H1 (cell line): ENCODE measurements at regions not wholly inside any gene's neighbourhood (a gene's known extent, or its start where the extent isn't known, plus 50 kb on each side); places are given as distances from the start of the nearest gene placed in this dataset.

Experiments
- CHD1 ChIP-seq: IDR thresholded peaks from 2 replicates; pipeline ENCODE4 v1.6.1; 2012; ENCODE audit warnings: low read depth, low read length, improper control_type of control experiment
- CHD2 ChIP-seq: IDR thresholded peaks from 2 replicates; pipeline ENCODE4 v1.6.1; 2012; ENCODE audit warnings: low read length, improper control_type of control experiment
- CTCF ChIP-seq, 3 experiments: IDR thresholded peaks; 1 replicate in 2 of 3; 2 replicates in 1 of 3; pipeline versions ENCODE4 v1.5.1 to v1.6.1; 2011; ENCODE audit warnings: low read length in 3 of 3, mild to moderate bottlenecking in 3 of 3, inconsistent platforms in 2 of 3, low read depth in 1 of 3, moderate library complexity in 1 of 3; ENCODE audit not compliant: insufficient read depth in 1 of 3; ENCODE audit errors: control extremely low read depth in 1 of 3
- EP300 ChIP-seq, 2 experiments: IDR thresholded peaks; 1 replicate in 1 of 2; 2 replicates in 1 of 2; pipeline ENCODE4 v1.6.1; 2011 to 2012; ENCODE audit warnings: low read depth in 2 of 2, low read length in 2 of 2, mild to moderate bottlenecking in 2 of 2, borderline replicate concordance in 1 of 2, inconsistent platforms in 1 of 2, moderate library complexity in 1 of 2
- GTF2F1 ChIP-seq: IDR thresholded peaks from 2 replicates; pipeline ENCODE4 v1.6.1; 2012; ENCODE audit warnings: low read depth, low read length, improper control_type of control experiment, borderline replicate concordance
- HDAC6 ChIP-seq: IDR thresholded peaks from one replicate; pipeline ENCODE4 v1.7.1; 2012; ENCODE audit warnings: low read depth, mild to moderate bottlenecking, inconsistent platforms, low read length, moderate library complexity
- JUND ChIP-seq: IDR thresholded peaks from 2 replicates; pipeline ENCODE4 v1.6.1; 2011; ENCODE audit warnings: mild to moderate bottlenecking, improper control_type of control experiment, low read length
- NANOG ChIP-seq: IDR thresholded peaks from 2 replicates; pipeline ENCODE4 v1.6.1; 2011; ENCODE audit warnings: low read length, low read depth, mild to moderate bottlenecking, inconsistent platforms; ENCODE audit not compliant: insufficient read depth, poor library complexity, severe bottlenecking
- POLR2A ChIP-seq, 2 experiments: IDR thresholded peaks; 1 replicate in 1 of 2; 2 replicates in 1 of 2; pipeline ENCODE4 v1.6.1; 2011; ENCODE audit warnings: low read depth in 2 of 2, low read length in 2 of 2, mild to moderate bottlenecking in 2 of 2; ENCODE audit errors: control extremely low read depth in 1 of 2
- TAF1 ChIP-seq: IDR thresholded peaks from 2 replicates; pipeline ENCODE4 v1.6.1; 2011; ENCODE audit warnings: mild to moderate bottlenecking, low read depth, low read length
- USF2 ChIP-seq: IDR thresholded peaks from 2 replicates; pipeline ENCODE4 v1.6.1; 2011; ENCODE audit warnings: low read length, improper control_type of control experiment
- ZNF274 ChIP-seq: IDR thresholded peaks from 2 replicates; pipeline ENCODE4 v1.7.0; 2012; ENCODE audit warnings: low read length, borderline replicate concordance; ENCODE audit errors: extremely low read depth

- no peak for TF ChIP-seq CTCF (IDR thresholded peaks at IDR 0.05; ENCODE audit: control extremely low read depth in 1 of 3, insufficient read depth in 1 of 3, low read depth in 1 of 3, low read length in 3 of 3)
- TF ChIP-seq TAF1, result no peak
- no peak for TF ChIP-seq GTF2F1
- no peak for TF ChIP-seq ZNF274
- no peak for TF ChIP-seq JUND
- no peak for TF ChIP-seq EP300 (IDR thresholded peaks at IDR 0.05; ENCODE audit: borderline replicate concordance in 1 of 2, low read depth in 2 of 2, low read length in 2 of 2)
- TF ChIP-seq POLR2A (IDR thresholded peaks at IDR 0.05; ENCODE audit: control extremely low read depth in 1 of 2, low read depth in 2 of 2, low read length in 2 of 2), result no peak
- TF ChIP-seq HDAC6, result no peak
- no peak for TF ChIP-seq CHD2
- no peak for TF ChIP-seq NANOG
- no peak for TF ChIP-seq CHD1
- TF ChIP-seq USF2, result no peak
Observed at GRCh38 chr16:52308051-52308450, 238.9 kb downstream of the TOX3 start.
